IMR-90 (cell line): ENCODE measurements at regions not wholly inside any gene's neighbourhood (a gene's known extent, or its start where the extent isn't known, plus 50 kb on each side); places are given as distances from the start of the nearest gene placed in this dataset.
A peak's percentile ranks its signal among the peaks of the same experiment; 100 is the strongest.

Experiments
- ATAC-seq: fragments of 200-7000 bp; cut with Tn5 transposase; 2 replicates; pipeline ENCODE4 v1.9.1; 2020; ENCODE audit warnings: low read depth, mild to moderate bottlenecking, moderate library complexity
- BruUV-seq: library from RNA; stranded (reverse); fragments of 400-500 nt; replicated peaks from 2 replicates; lab custom pipeline; 2021; lab: Mats Ljungman, UMichigan
- CTCF ChIA-PET: fragments of 300-600 bp; formaldehyde crosslinking; extraction: SDS; loops from one replicate; lab custom pipeline; 2021; ENCODE audit warnings: antibody characterized with exemption; lab: Yijun Ruan, JAX
- POLR2A ChIA-PET: fragments of 300-600 bp; sonication (Branson Sonifier 250); formaldehyde crosslinking; loops from one replicate; lab custom pipeline; 2022; ENCODE audit warnings: antibody characterized with exemption; ENCODE audit not compliant: unreplicated experiment; lab: Charles Lee
- DNase-seq: peaks from one replicate; pipeline ENCODE4 v3.0.0; 2013
- H2AFZ ChIP-seq: replicated peaks from 2 replicates; pipeline ENCODE3; 2013; ENCODE audit warnings: low read length, mild to moderate bottlenecking; ENCODE audit not compliant: poor library complexity
- H2AK5ac ChIP-seq: 2 replicates; pipeline ENCODE4 v1.6.1; 2013; ENCODE audit warnings: low read depth, low read length, inconsistent platforms
- H2AK9ac ChIP-seq: replicated peaks from 2 replicates; pipeline ENCODE3; 2013; ENCODE audit warnings: mild to moderate bottlenecking, low read depth, low read length, moderate library complexity; ENCODE audit not compliant: poor library complexity
- H2BK120ac ChIP-seq: 2 replicates; pipeline ENCODE4 v1.6.1; 2013; ENCODE audit warnings: low read depth, low read length, inconsistent platforms
- H2BK15ac ChIP-seq: 3 replicates; pipeline ENCODE4 v1.6.1; 2013; ENCODE audit warnings: low read depth, low read length, inconsistent platforms
- H2BK20ac ChIP-seq: 2 replicates; pipeline ENCODE4 v1.6.1; 2013; ENCODE audit warnings: low read depth, mild to moderate bottlenecking, inconsistent platforms, low read length, moderate library complexity
- H2BK5ac ChIP-seq: 2 replicates; pipeline ENCODE4 v1.6.1; 2013; ENCODE audit warnings: mild to moderate bottlenecking, low read depth, low read length, inconsistent platforms; ENCODE audit not compliant: poor library complexity, severe bottlenecking
- H3K14ac ChIP-seq: replicated peaks from 2 replicates; pipeline ENCODE4 v1.6.1; 2013; ENCODE audit warnings: low read depth, low read length, inconsistent platforms
- H3K18ac ChIP-seq: 2 replicates; pipeline ENCODE4 v1.6.1; 2013; ENCODE audit warnings: low read depth, low read length, control low read depth
- H3K23ac ChIP-seq: 2 replicates; pipeline ENCODE4 v1.6.1; 2013; ENCODE audit warnings: low read depth, low read length, inconsistent platforms
- H3K27ac ChIP-seq: 2 replicates; pipeline ENCODE4 v1.5.1; 2013; ENCODE audit warnings: mild to moderate bottlenecking, control low read depth, low read length; ENCODE audit not compliant: insufficient read depth
- H3K27me3 ChIP-seq: 2 replicates; pipeline ENCODE4 v1.6.1; 2013; ENCODE audit warnings: low read length; ENCODE audit not compliant: control insufficient read depth, insufficient read depth
- H3K36me3 ChIP-seq: 2 replicates; pipeline ENCODE4 v1.6.1; 2013; ENCODE audit warnings: low read length, mixed read lengths; ENCODE audit not compliant: control insufficient read depth, insufficient read depth
- H3K4ac ChIP-seq: 2 replicates; pipeline ENCODE4 v1.6.1; 2013; ENCODE audit warnings: low read depth, low read length, inconsistent platforms
- H3K4me1 ChIP-seq: 2 replicates; pipeline ENCODE4 v1.6.1; 2013; ENCODE audit warnings: low read length, mixed read lengths; ENCODE audit not compliant: control insufficient read depth, insufficient read depth
- H3K4me2 ChIP-seq: 2 replicates; pipeline ENCODE4 v1.6.1; 2013; ENCODE audit warnings: low read depth, mild to moderate bottlenecking, control low read depth, low read length, moderate library complexity
- H3K4me3 ChIP-seq: 2 replicates; pipeline ENCODE4 v1.5.1; 2013; ENCODE audit warnings: low read depth, mild to moderate bottlenecking, control low read depth, low read length, moderate library complexity; ENCODE audit not compliant: insufficient read depth
- H3K56ac ChIP-seq: 2 replicates; pipeline ENCODE4 v1.6.1; 2013; ENCODE audit warnings: low read length, inconsistent platforms; ENCODE audit not compliant: insufficient read depth; ENCODE audit errors: extremely low read depth
- H3K79me1 ChIP-seq, 2 experiments: 2 replicates each; pipeline ENCODE4 v1.6.1; 2013; ENCODE audit warnings: low read length in 2 of 2, inconsistent platforms in 1 of 2, low read depth in 1 of 2
- H3K9ac ChIP-seq: 2 replicates; pipeline ENCODE4 v1.6.1; 2013; ENCODE audit warnings: low read depth, low read length, control low read depth
- H3K9me1 ChIP-seq: 2 replicates; pipeline ENCODE4 v1.6.1; 2013; ENCODE audit warnings: low read length, inconsistent platforms; ENCODE audit not compliant: insufficient read depth
- H3K9me3 ChIP-seq: 2 replicates; pipeline ENCODE4 v1.6.1; 2013; ENCODE audit warnings: low read length; ENCODE audit not compliant: control insufficient read depth, insufficient read depth
- H4K20me1 ChIP-seq: 2 replicates; pipeline ENCODE4 v1.6.1; 2013; ENCODE audit warnings: low read length, inconsistent platforms; ENCODE audit not compliant: insufficient read depth
- H4K5ac ChIP-seq: 2 replicates; pipeline ENCODE4 v1.6.1; 2013; ENCODE audit warnings: mild to moderate bottlenecking, low read depth, low read length, control low read depth
- H4K8ac ChIP-seq, 2 experiments: 2 replicates each; pipeline ENCODE4 v1.6.1; 2013; ENCODE audit warnings: low read depth in 2 of 2, low read length in 2 of 2, control low read depth in 1 of 2, inconsistent platforms in 1 of 2
- H4K91ac ChIP-seq: 2 replicates; pipeline ENCODE4 v1.6.1; 2013; ENCODE audit warnings: low read depth, low read length, inconsistent platforms; ENCODE audit not compliant: insufficient read depth
- BHLHE40 ChIP-seq: fragments of 150-350 bp; IDR thresholded peaks from 2 replicates; pipeline ENCODE4 v1.6.1; 2016; ENCODE audit warnings: mild to moderate bottlenecking, low read depth, low read length
- CEBPB ChIP-seq: IDR thresholded peaks from 2 replicates; pipeline ENCODE4 v1.6.1; 2012; ENCODE audit warnings: low read depth, low read length, improper control_type of control experiment
- CHD1 ChIP-seq: IDR thresholded peaks from 2 replicates; pipeline ENCODE4 v1.6.1; 2012; ENCODE audit warnings: low read depth, low read length, improper control_type of control experiment
- FOS ChIP-seq: fragments of 150-350 bp; IDR thresholded peaks from 2 replicates; pipeline ENCODE4 v1.6.1; 2016; ENCODE audit warnings: low read depth, low read length
- MAFK ChIP-seq: IDR thresholded peaks from 2 replicates; pipeline ENCODE4 v1.6.1; 2012; ENCODE audit warnings: low read depth, low read length, improper control_type of control experiment
- MAZ ChIP-seq: IDR thresholded peaks from 2 replicates; pipeline ENCODE4 v1.6.1; 2012; ENCODE audit warnings: low read depth, mild to moderate bottlenecking, low read length, improper control_type of control experiment, moderate library complexity, borderline replicate concordance
- MXI1 ChIP-seq: IDR thresholded peaks from 2 replicates; pipeline ENCODE4 v1.6.1; 2012; ENCODE audit warnings: low read depth, mild to moderate bottlenecking, low read length, moderate library complexity, borderline replicate concordance
- NFE2L2 ChIP-seq: fragments of 150-350 bp; IDR thresholded peaks from 2 replicates; pipeline ENCODE4 v1.6.1; 2016; ENCODE audit warnings: low read depth, mild to moderate bottlenecking, low read length
- POLR2A ChIP-seq: IDR thresholded peaks from 2 replicates; pipeline ENCODE4 v1.6.1; 2012; ENCODE audit warnings: mild to moderate bottlenecking, low read depth, low read length
- RAD21 ChIP-seq: IDR thresholded peaks from 2 replicates; pipeline ENCODE4 v1.6.1; 2012; ENCODE audit warnings: low read length, improper control_type of control experiment
- RCOR1 ChIP-seq: IDR thresholded peaks from 2 replicates; pipeline ENCODE4 v1.6.1; 2012; ENCODE audit warnings: mild to moderate bottlenecking, low read length, improper control_type of control experiment; ENCODE audit not compliant: insufficient replicate concordance
- RFX5 ChIP-seq: IDR thresholded peaks from 2 replicates; pipeline ENCODE4 v1.8.0; 2012; ENCODE audit warnings: low read depth, mild to moderate bottlenecking, low read length, moderate library complexity
- SMC3 ChIP-seq: fragments of 150-350 bp; IDR thresholded peaks from 2 replicates; pipeline ENCODE4 v1.6.1; 2016; ENCODE audit warnings: low read depth, mild to moderate bottlenecking, antibody characterized with exemption, low read length, moderate library complexity
- USF2 ChIP-seq: fragments of 150-350 bp; IDR thresholded peaks from 2 replicates; pipeline ENCODE4 v1.6.1; 2017; ENCODE audit warnings: mild to moderate bottlenecking, antibody characterized with exemption, low read length, low read depth
- WGBS, 2 experiments: methylation state at CpG; one replicate each; pipeline versions ENCODE4 v1.1.5 to v1.1.7; 2013; ENCODE audit warnings: missing lambda C conversion rate in 2 of 2; ENCODE audit not compliant: insufficient read length in 1 of 2; ENCODE audit errors: extremely low coverage in 2 of 2; 5-methylcytosine and 5-hydroxymethylcytosine counted together
- dilution Hi-C: fragments of 300-500 bp; cut with HindIII; formaldehyde crosslinking; loops from one replicate; pipeline ENCODE4 v1.14.3; 2018; ENCODE audit warnings: low sequenced_read_pairs; ENCODE audit not compliant: unreplicated experiment
- in situ Hi-C: fragments of 300-500 bp; cut with MboI; formaldehyde crosslinking; loops from 3 replicates; pipeline ENCODE4 v1.14.3; 2019; ENCODE audit warnings: low sequenced_read_pairs, inconsistent platforms, mixed read lengths
- intact Hi-C: fragments of 100-400 bp; cut with micrococcal nuclease; formaldehyde crosslinking; loops from 2 replicates; pipeline ENCODE4 v1.10.0; 2022
- TF ChIP-seq, protein P1 (sequence below): fragments of 150-350 bp; IDR thresholded peaks from 2 replicates; pipeline ENCODE4 v1.6.1; 2016; ENCODE audit warnings: low read depth, mild to moderate bottlenecking, low read length, moderate library complexity, borderline replicate concordance
- TF ChIP-seq, protein P2 (sequence below): conservative IDR thresholded peaks from 2 replicates; pipeline ENCODE4 v1.5.1; 2012; ENCODE audit warnings: mild to moderate bottlenecking, low read depth, low read length, improper control_type of control experiment

DNA sequence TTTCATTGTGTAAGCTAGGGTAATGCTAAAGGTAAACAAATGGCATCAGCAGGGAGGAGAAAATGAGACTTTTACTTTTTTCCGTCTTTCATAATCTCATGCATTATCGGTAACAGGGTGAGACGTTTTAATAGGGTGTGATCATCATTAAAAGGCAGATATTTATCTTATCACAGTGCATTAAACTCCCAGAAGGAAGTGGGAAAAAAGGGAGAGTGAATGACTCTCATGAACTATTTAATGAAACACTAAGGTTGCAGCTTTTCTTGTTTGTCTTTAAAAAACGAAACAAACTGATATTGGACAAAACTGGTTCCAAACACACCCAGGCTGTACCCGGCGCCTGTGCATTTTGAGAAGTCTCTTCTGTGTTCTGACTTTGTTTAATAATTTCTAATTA, 1936.8 kb upstream of the PIK3C3 start:
- Histone ChIP-seq H4K91ac (no peak overlapping the region), H3K36me3 (no peaks in the 10 kb centered on the region), H2AK5ac (no peak overlapping the region), H3K18ac (no peak overlapping the region; the same call in 1 of the 2 replicates), H2BK120ac (no peak overlapping the region), H4K8ac (no peak overlapping the region), H3K27ac (no peak overlapping the region), H3K79me1 (no peaks in the 10 kb centered on the region), H3K4ac (no peak overlapping the region), H3K4me3 (no peak overlapping the region), H3K23ac (no peak overlapping the region), H4K5ac (no peak overlapping the region), H3K4me1 (no peaks in the 10 kb centered on the region), H3K14ac (no peak overlapping the region), H3K56ac (no peak overlapping the region), H3K27me3 (no peaks in the 10 kb centered on the region), H4K20me1 (no peaks in the 10 kb centered on the region), H3K9me3 (no peaks in the 10 kb centered on the region), H2BK20ac (no peak overlapping the region), H2AK9ac (no peak overlapping the region), H2BK5ac (no peak overlapping the region), H3K9ac (no peak overlapping the region), H3K9me1 (no peaks in the 10 kb centered on the region), H2BK15ac (no peak overlapping the region), H3K4me2 (peak overlapping the region; percentile 55), H2AFZ (no peak overlapping the region)
- POLR2A ChIA-PET: no interaction called here
- no TSS peak for BruUV-seq
- WGBS, 2 experiments: no CpG with 5 or more reads among the region's 6 CpGs
- intact Hi-C loops: no loop called here
- CTCF ChIA-PET: interaction anchor here (0.7 kb wide), 1 partner anchor 12 kb away, joined by 3 read pairs; no protein-coding TSS in a partner anchor
- in situ Hi-C loops: no loop called here
- dilution Hi-C loops: no loop called here
- TF ChIP-seq SMC3 (no peak), CEBPB (no peak), USF2 (no peak), MAZ (no peak), RAD21 (no peak), POLR2A (no peak), RFX5 (no peak), RCOR1 (no peak), MAFK (no peak), NFE2L2 (no peak), FOS (no peak), BHLHE40 (no peak), MXI1 (no peak), CHD1 (no peak)
- TF ChIP-seq, protein P1, sequence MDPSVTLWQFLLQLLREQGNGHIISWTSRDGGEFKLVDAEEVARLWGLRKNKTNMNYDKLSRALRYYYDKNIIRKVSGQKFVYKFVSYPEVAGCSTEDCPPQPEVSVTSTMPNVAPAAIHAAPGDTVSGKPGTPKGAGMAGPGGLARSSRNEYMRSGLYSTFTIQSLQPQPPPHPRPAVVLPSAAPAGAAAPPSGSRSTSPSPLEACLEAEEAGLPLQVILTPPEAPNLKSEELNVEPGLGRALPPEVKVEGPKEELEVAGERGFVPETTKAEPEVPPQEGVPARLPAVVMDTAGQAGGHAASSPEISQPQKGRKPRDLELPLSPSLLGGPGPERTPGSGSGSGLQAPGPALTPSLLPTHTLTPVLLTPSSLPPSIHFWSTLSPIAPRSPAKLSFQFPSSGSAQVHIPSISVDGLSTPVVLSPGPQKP: no peak
- TF ChIP-seq, protein P2, sequence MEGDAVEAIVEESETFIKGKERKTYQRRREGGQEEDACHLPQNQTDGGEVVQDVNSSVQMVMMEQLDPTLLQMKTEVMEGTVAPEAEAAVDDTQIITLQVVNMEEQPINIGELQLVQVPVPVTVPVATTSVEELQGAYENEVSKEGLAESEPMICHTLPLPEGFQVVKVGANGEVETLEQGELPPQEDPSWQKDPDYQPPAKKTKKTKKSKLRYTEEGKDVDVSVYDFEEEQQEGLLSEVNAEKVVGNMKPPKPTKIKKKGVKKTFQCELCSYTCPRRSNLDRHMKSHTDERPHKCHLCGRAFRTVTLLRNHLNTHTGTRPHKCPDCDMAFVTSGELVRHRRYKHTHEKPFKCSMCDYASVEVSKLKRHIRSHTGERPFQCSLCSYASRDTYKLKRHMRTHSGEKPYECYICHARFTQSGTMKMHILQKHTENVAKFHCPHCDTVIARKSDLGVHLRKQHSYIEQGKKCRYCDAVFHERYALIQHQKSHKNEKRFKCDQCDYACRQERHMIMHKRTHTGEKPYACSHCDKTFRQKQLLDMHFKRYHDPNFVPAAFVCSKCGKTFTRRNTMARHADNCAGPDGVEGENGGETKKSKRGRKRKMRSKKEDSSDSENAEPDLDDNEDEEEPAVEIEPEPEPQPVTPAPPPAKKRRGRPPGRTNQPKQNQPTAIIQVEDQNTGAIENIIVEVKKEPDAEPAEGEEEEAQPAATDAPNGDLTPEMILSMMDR: no peak
- DNase-seq (no peak), ATAC-seq (no peak)
